H1 (cell line): ENCODE measurements at regions not wholly inside any gene's neighbourhood (a gene's known extent, or its start where the extent isn't known, plus 50 kb on each side); places are given as distances from the start of the nearest gene placed in this dataset.

Experiments
- HDAC2 ChIP-seq, 2 experiments: fragments of 300-600 bp in 1 of 2; sonication (generic) in 1 of 2; IDR thresholded peaks; 2 replicates each; pipeline ENCODE4 v1.6.1; 2011 to 2012; ENCODE audit warnings: low read depth in 2 of 2, low read length in 2 of 2, mild to moderate bottlenecking in 2 of 2, moderate library complexity in 2 of 2, borderline replicate concordance in 1 of 2, inconsistent platforms in 1 of 2
- SIX5 ChIP-seq: IDR thresholded peaks from 2 replicates; pipeline ENCODE4 v1.6.1; 2011; ENCODE audit warnings: mild to moderate bottlenecking, low read depth, low read length

DNA sequence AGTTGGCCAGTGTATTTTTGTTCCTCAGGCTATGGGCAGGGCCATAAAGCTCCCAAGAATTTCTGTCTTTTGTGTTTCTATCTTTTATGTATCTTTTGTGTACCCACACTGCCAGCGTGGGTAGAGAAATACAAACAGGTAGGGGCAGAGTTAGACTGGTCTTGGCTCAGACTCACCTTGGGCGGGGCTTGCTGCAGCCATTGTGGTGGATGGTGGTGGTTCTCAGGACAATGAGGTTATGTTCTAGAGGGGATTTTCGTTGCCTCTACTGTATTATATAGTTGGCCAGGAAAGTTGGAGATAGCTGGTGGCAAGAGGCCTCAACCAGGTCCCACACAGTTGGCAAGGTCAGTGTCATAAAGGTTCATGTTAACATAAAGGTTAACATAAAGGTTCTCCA is 977.5 kb upstream of the LRFN5 start (continued):
- TF ChIP-seq HDAC2 (IDR thresholded peaks at IDR 0.05; ENCODE audit: borderline replicate concordance in 1 of 2, low read depth in 2 of 2, low read length in 2 of 2) (no peak), SIX5 (no peak)
- TF ChIP-seq, all 59 proteins: peak for 0
